RWPE1 (cell line): ENCODE measurements at regions not wholly inside any gene's neighbourhood (a gene's known extent, or its start where the extent isn't known, plus 50 kb on each side); places are given as distances from the start of the nearest gene placed in this dataset.

Experiments
- CTCF ChIA-PET: fragments of 350-600 bp; sonication (Branson Sonifier 250); formaldehyde crosslinking; extraction: SDS; loops from one replicate; lab custom pipeline; 2021; lab: Yijun Ruan, JAX
- POLR2A ChIA-PET: fragments of 400-600 bp; formaldehyde crosslinking; extraction: SDS; loops from one replicate; lab custom pipeline; 2020; ENCODE audit warnings: antibody characterized with exemption; ENCODE audit not compliant: low non-redundant PET; lab: Yijun Ruan, JAX
- DNase-seq: peaks from one replicate; pipeline ENCODE4 v3.0.0; 2012; ENCODE audit warnings: low spot score
- H3K27ac ChIP-seq: fragments of 450-650 bp; 2 replicates; pipeline ENCODE4 v1.5.1; 2017
- CTCF ChIP-seq: fragments of 450-650 bp; conservative IDR thresholded peaks from 2 replicates; pipeline ENCODE4 v1.5.1; 2017; ENCODE audit warnings: low read depth, mild to moderate bottlenecking

- no peak for TF ChIP-seq CTCF
- H3K27ac ChIP-seq: no peak overlapping the region
- DNase-seq: no peak
- ChIA-PET POLR2A (no interaction called here), CTCF (interaction anchor here (0.5 kb wide), 1 partner anchor 613 kb away, joined by 3 read pairs; no protein-coding TSS in a partner anchor)
These were observed 1215.2 kb upstream of the TMEFF2 start for GRCh38 chr2:193409951-193410350.

GRCh38 chr2:193382583-193382982, 1187.8 kb upstream of the TMEFF2 start:
- ChIA-PET POLR2A (no interaction called here), CTCF (interaction anchor here (0.6 kb wide), 1 partner anchor 641 kb away, joined by 8 read pairs; no protein-coding TSS in a partner anchor)

GRCh38 chr2:193377789-193378188, 1183.1 kb upstream of the TMEFF2 start:
- no peak for TF ChIP-seq CTCF
- CTCF ChIA-PET: interaction anchor here (0.5 kb wide), 1 partner anchor 325 kb away, joined by 3 read pairs; no protein-coding TSS in a partner anchor
- DNase-seq: no peak
- H3K27ac ChIP-seq: no peak overlapping the region
- POLR2A ChIA-PET: no interaction called here

More at GRCh38 chr2:193382583-193382982, 1187.8 kb upstream of the TMEFF2 start:
- DNase-seq: no peak
- no peak overlapping the region for H3K27ac ChIP-seq
- no peak for TF ChIP-seq CTCF

GRCh38 chr2:193373120-193373519, 1178.4 kb upstream of the TMEFF2 start:
- no peak overlapping the region for H3K27ac ChIP-seq
- POLR2A ChIA-PET: no interaction called here
- DNase-seq: no peak
- CTCF ChIA-PET: no interaction called here
- no peak for TF ChIP-seq CTCF

- ChIA-PET CTCF (no interaction called here), POLR2A (no interaction called here)
- no peak for DNase-seq
- TF ChIP-seq CTCF: no peak
- no peak overlapping the region for H3K27ac ChIP-seq
These were observed 1176.5 kb upstream of the TMEFF2 start for GRCh38 chr2:193371200-193371599.

- no peak for TF ChIP-seq CTCF
- no peak overlapping the region for H3K27ac ChIP-seq
- ChIA-PET CTCF (interaction anchor here (0.7 kb wide), 1 partner anchor 868 kb away, joined by 3 read pairs; no protein-coding TSS in a partner anchor), POLR2A (no interaction called here)
- DNase-seq: no peak
These were observed 1173.9 kb upstream of the TMEFF2 start for GRCh38 chr2:193368615-193369014.
